Peyer's patch (tissue), 4 donors: ENCODE measurements at regions not wholly inside any gene's neighbourhood (a gene's known extent, or its start where the extent isn't known, plus 50 kb on each side); places are given as distances from the start of the nearest gene placed in this dataset.

Experiments used
- DNase-seq, 3 donors: peaks; one replicate each; pipeline ENCODE4 v3.0.0-alpha.2; 2017 to 2019
- H3K27ac ChIP-seq, 4 donors: fragments of 200-600 bp; sonication (generic); one replicate each; pipeline ENCODE4 v1.5.1; 2016 to 2019
- H3K27me3 ChIP-seq, 2 donors: fragments of 200-600 bp; sonication (generic); one replicate each; pipeline ENCODE4 v1.5.1; 2019
- H3K36me3 ChIP-seq, 3 donors: fragments of 200-600 bp; sonication (generic); one replicate each; pipeline ENCODE4 v1.5.1; 2016 to 2019
- H3K4me1 ChIP-seq, 4 donors: fragments of 200-600 bp; sonication (generic); one replicate each; pipeline ENCODE4 v1.5.1; 2016 to 2019
- H3K4me3 ChIP-seq, 4 donors: fragments of 200-600 bp; sonication (generic); 1 replicate in 3 of 4; 2 replicates in 1 of 4; pipeline ENCODE4 v1.5.1; 2016 to 2019; ENCODE audit warnings: mild to moderate bottlenecking in 1 of 4
- H3K9me3 ChIP-seq, 4 donors: fragments of 200-600 bp; sonication (generic); one replicate each; pipeline ENCODE4 v1.5.1; 2016 to 2019; ENCODE audit warnings: mild to moderate bottlenecking in 1 of 4
- POLR2A ChIP-seq, 2 donors: fragments of 450-650 bp; IDR thresholded peaks; one replicate each; pipeline ENCODE4 v1.5.1; 2017; ENCODE audit warnings: antibody characterized with exemption in 2 of 2, mild to moderate bottlenecking in 2 of 2, moderate library complexity in 2 of 2
- TF ChIP-seq, protein P1 (sequence below), 6 experiments: fragments of 450-650 bp in 4 of 6; fragments of 200-600 bp in 2 of 6; sonication (generic) in 1 of 6; IDR thresholded peaks; one replicate each; pipeline ENCODE4 v1.5.1; 2017 to 2019; ENCODE audit warnings: antibody characterized with exemption in 6 of 6, mild to moderate bottlenecking in 3 of 6, moderate library complexity in 1 of 6

GRCh38 chr1:87612956-87613355 is 284.3 kb downstream of the LMO4 start:
- no peak overlapping the region for H3K27ac ChIP-seq

DNA sequence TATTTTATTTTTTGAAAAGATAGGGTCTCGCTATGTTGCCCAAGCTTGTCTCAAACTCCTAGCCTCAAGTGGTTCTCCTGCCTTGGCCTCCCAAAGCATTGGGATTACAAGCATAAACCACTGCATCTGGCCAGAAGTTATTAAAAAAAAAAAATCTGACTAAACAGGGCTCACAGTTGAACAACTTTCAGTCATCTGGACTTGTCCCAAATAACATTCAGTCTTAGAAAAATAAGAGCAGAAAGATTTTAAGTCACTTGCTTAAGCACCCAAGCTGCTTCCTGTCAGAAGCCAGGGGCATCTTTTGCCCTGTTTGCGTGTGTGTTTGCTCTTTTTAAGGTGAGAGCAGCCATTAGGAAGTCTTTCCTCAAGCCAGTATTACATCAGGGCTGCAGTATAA is 286.8 kb downstream of the LMO4 start:
- no peak for TF ChIP-seq POLR2A (IDR thresholded peaks at IDR 0.05)
- TF ChIP-seq, protein P1, sequence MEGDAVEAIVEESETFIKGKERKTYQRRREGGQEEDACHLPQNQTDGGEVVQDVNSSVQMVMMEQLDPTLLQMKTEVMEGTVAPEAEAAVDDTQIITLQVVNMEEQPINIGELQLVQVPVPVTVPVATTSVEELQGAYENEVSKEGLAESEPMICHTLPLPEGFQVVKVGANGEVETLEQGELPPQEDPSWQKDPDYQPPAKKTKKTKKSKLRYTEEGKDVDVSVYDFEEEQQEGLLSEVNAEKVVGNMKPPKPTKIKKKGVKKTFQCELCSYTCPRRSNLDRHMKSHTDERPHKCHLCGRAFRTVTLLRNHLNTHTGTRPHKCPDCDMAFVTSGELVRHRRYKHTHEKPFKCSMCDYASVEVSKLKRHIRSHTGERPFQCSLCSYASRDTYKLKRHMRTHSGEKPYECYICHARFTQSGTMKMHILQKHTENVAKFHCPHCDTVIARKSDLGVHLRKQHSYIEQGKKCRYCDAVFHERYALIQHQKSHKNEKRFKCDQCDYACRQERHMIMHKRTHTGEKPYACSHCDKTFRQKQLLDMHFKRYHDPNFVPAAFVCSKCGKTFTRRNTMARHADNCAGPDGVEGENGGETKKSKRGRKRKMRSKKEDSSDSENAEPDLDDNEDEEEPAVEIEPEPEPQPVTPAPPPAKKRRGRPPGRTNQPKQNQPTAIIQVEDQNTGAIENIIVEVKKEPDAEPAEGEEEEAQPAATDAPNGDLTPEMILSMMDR (IDR thresholded peaks at IDR 0.05) = no peak
- Histone ChIP-seq H3K36me3 (no peaks in the 10 kb centered on the region), H3K9me3 (peaks cover 0 to 3% (median 0%) of the 10 kb centered on the region in 4 donors), H3K27ac (no peak overlapping the region), H3K4me3 (no peak overlapping the region), H3K27me3 (no peaks in the 10 kb centered on the region), H3K4me1 (no peaks in the 10 kb centered on the region)
- DNase-seq = no peak

More at GRCh38 chr1:87612956-87613355, 284.3 kb downstream of the LMO4 start:
- no peak for TF ChIP-seq POLR2A (IDR thresholded peaks at IDR 0.05)
- TF ChIP-seq, protein P1 (IDR thresholded peaks at IDR 0.05) = no peak
- Histone ChIP-seq H3K27me3 (no peaks in the 10 kb centered on the region), H3K36me3 (no peaks in the 10 kb centered on the region), H3K4me3 (no peak overlapping the region), H3K9me3 (no peaks in the 10 kb centered on the region), H3K4me1 (no peaks in the 10 kb centered on the region)
- DNase-seq = no peak

GRCh38 chr1:87615901-87616300 is 287.2 kb downstream of the LMO4 start:
- Histone ChIP-seq H3K9me3 (peaks cover 0 to 3% (median 0%) of the 10 kb centered on the region in 4 donors), H3K4me1 (no peaks in the 10 kb centered on the region), H3K27me3 (no peaks in the 10 kb centered on the region), H3K27ac (no peak overlapping the region), H3K4me3 (no peak overlapping the region), H3K36me3 (no peaks in the 10 kb centered on the region)
- TF ChIP-seq, protein P1 (IDR thresholded peaks at IDR 0.05) = no peak
- TF ChIP-seq POLR2A (IDR thresholded peaks at IDR 0.05) = no peak
- no peak for DNase-seq

- no peaks in the 10 kb centered on the region for H3K36me3 ChIP-seq
- no peak for TF ChIP-seq POLR2A (IDR thresholded peaks at IDR 0.05)
- TF ChIP-seq, protein P1 (IDR thresholded peaks at IDR 0.05) = no peak
- no peaks in the 10 kb centered on the region for H3K27me3 ChIP-seq
- DNase-seq = no peak
- H3K4me1 ChIP-seq = no peaks in the 10 kb centered on the region
- H3K4me3 ChIP-seq = no peak overlapping the region
- no peak overlapping the region for H3K27ac ChIP-seq
- H3K9me3 ChIP-seq = peaks cover 0 to 3% (median 0%) of the 10 kb centered on the region in 4 donors
Measured at GRCh38 chr1:87620807-87621206, 292.1 kb downstream of the LMO4 start.

DNA sequence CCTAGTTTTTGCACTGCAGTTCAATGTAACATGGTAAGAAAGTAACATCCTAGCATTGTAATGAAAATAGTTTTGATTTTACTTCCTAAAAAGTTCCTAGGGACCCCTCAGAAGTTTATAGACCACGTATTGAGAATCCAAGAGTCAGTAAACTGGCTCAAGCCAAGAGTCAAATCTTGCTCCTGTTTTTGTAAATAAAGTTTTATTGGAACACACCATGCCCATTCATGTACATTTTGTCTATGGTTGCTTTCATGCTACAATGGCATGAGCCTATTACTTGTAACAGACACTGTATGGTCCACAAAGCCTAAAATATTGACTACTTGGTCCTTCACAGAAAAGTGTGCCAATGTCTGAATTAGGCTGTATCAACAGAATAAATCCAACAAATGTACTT is 301.0 kb downstream of the LMO4 start:
- TF ChIP-seq, protein P1 (IDR thresholded peaks at IDR 0.05) = no peak
- TF ChIP-seq POLR2A (IDR thresholded peaks at IDR 0.05) = no peak
- no peak overlapping the region for H3K27ac ChIP-seq
- H3K4me1 ChIP-seq = no peaks in the 10 kb centered on the region
- H3K36me3 ChIP-seq = no peaks in the 10 kb centered on the region
- no peaks in the 10 kb centered on the region for H3K9me3 ChIP-seq
- no peak overlapping the region for H3K4me3 ChIP-seq
- no peaks in the 10 kb centered on the region for H3K27me3 ChIP-seq
- no peak for DNase-seq

GRCh38 chr1:87632232-87632631 is 303.6 kb downstream of the LMO4 start:
- TF ChIP-seq, protein P1 (IDR thresholded peaks at IDR 0.05) = no peak
- TF ChIP-seq POLR2A (IDR thresholded peaks at IDR 0.05) = no peak
- Histone ChIP-seq H3K27me3 (no peaks in the 10 kb centered on the region), H3K36me3 (no peaks in the 10 kb centered on the region), H3K4me3 (no peak overlapping the region), H3K9me3 (no peaks in the 10 kb centered on the region), H3K4me1 (no peaks in the 10 kb centered on the region), H3K27ac (no peak overlapping the region)
- no peak for DNase-seq
